Ishikawa (cell line): ENCODE measurements at regions not wholly inside any gene's neighbourhood (a gene's known extent, or its start where the extent isn't known, plus 50 kb on each side); places are given as distances from the start of the nearest gene placed in this dataset.

Experiments used
- EP300 ChIP-seq: IDR thresholded peaks from 2 replicates; pipeline ENCODE4 v1.6.1; 2012; ENCODE audit warnings: borderline replicate concordance
- MAX ChIP-seq: IDR thresholded peaks from 2 replicates; pipeline ENCODE4 v1.6.1; 2012
- REST ChIP-seq: IDR thresholded peaks from 2 replicates; pipeline ENCODE4 v1.6.1; 2012; ENCODE audit warnings: low read depth, mild to moderate bottlenecking
- TCF12 ChIP-seq: IDR thresholded peaks from 2 replicates; pipeline ENCODE4 v1.6.1; 2012; ENCODE audit warnings: low read depth

- TF ChIP-seq TCF12 (no peak), MAX (no peak), EP300 (no peak), REST (no peak)
Measured at GRCh38 chr9:86876621-86877196, 70.6 kb downstream of the GAS1 start.
